ENCODE measurements at regions not wholly inside any gene's neighbourhood (a gene's known extent, or its start where the extent isn't known, plus 50 kb on each side); places are given as distances from the start of the nearest gene placed in this dataset.

GRCh38 chr22:27662359-27663301 is 138.9 kb downstream of the MN1 start:
- TF ChIP-seq SIN3A (IDR thresholded peaks at IDR 0.05; ENCODE audit: borderline replicate concordance, insufficient read depth, low read length) (no peak), TAF1 (IDR thresholded peaks at IDR 0.05; ENCODE audit: borderline replicate concordance, insufficient read depth, low read length) (no peak), POLR2AphosphoS5 (IDR thresholded peaks at IDR 0.05; ENCODE audit: low read depth, low read length) (no peak), REST (IDR thresholded peaks at IDR 0.05; ENCODE audit: insufficient read depth in 1 of 2, low read depth in 2 of 2, low read length in 2 of 2) (no peak), FOXP2 (optimal IDR thresholded peaks at IDR 0.05; ENCODE audit: borderline replicate concordance, extremely low read depth, extremely low read length, insufficient read depth) (no peak)

Data from PFSK-1 (cell line).